PC-3 (cell line): ENCODE measurements at regions not wholly inside any gene's neighbourhood (a gene's known extent, or its start where the extent isn't known, plus 50 kb on each side); places are given as distances from the start of the nearest gene placed in this dataset.

ENCODE experiments used
- ATAC-seq: fragments of 200-7000 bp; cut with Tn5 transposase; 2 replicates; pipeline ENCODE4 v1.9.1; 2020; ENCODE audit warnings: mild to moderate bottlenecking, moderate library complexity
- BruUV-seq: library from RNA; stranded (reverse); fragments of 400-500 nt; replicated peaks from 2 replicates; lab custom pipeline; 2021; lab: Mats Ljungman, UMichigan
- CTCF ChIA-PET: fragments of 300-600 bp; sonication (Branson Sonifier 250); formaldehyde crosslinking; loops from one replicate; lab custom pipeline; 2022; ENCODE audit warnings: antibody characterized with exemption; lab: Charles Lee
- POLR2A ChIA-PET: fragments of 300-600 bp; sonication (Branson Sonifier 250); formaldehyde crosslinking; loops from one replicate; lab custom pipeline; 2022; ENCODE audit warnings: antibody characterized with exemption; ENCODE audit not compliant: unreplicated experiment; lab: Charles Lee
- DNase-seq: peaks from one replicate; pipeline ENCODE4 v3.0.0-alpha.2; 2015
- H2AFZ ChIP-seq: fragments of 300-600 bp; sonication (generic); 2 replicates; pipeline ENCODE4 v1.6.0; 2016; ENCODE audit warnings: antibody characterized with exemption, low read length
- H3F3A ChIP-seq: fragments of 300-600 bp; sonication (generic); one replicate; pipeline ENCODE4 v1.6.0; 2017; ENCODE audit warnings: antibody characterized with exemption, low read length, control low read depth, mild to moderate bottlenecking; ENCODE audit not compliant: unreplicated experiment
- H3K27ac ChIP-seq: fragments of 300-600 bp; sonication (generic); 2 replicates; pipeline ENCODE4 v1.5.1; 2016; ENCODE audit warnings: mild to moderate bottlenecking, low read length
- H3K27me3 ChIP-seq: fragments of 300-600 bp; sonication (generic); 2 replicates; pipeline ENCODE4 v1.6.1; 2016; ENCODE audit warnings: low read length, mixed read lengths
- H3K36me3 ChIP-seq: fragments of 300-600 bp; sonication (generic); 2 replicates; pipeline ENCODE4 v1.6.1; 2016; ENCODE audit warnings: low read depth, mixed run types, low read length, mixed read lengths
- H3K4me1 ChIP-seq: fragments of 300-600 bp; sonication (generic); 2 replicates; pipeline ENCODE4 v1.5.1; 2016; ENCODE audit warnings: low read length; ENCODE audit not compliant: insufficient read depth
- H3K4me2 ChIP-seq: fragments of 300-600 bp; sonication (generic); 2 replicates; pipeline ENCODE4 v1.6.0; 2016; ENCODE audit warnings: low read length
- H3K4me3 ChIP-seq: fragments of 300-600 bp; sonication (generic); 2 replicates; pipeline ENCODE4 v1.5.1; 2016; ENCODE audit warnings: mild to moderate bottlenecking, low read length, mixed read lengths
- H3K79me2 ChIP-seq: fragments of 300-600 bp; sonication (generic); 2 replicates; pipeline ENCODE4 v1.6.1; 2017; ENCODE audit warnings: low read length, mixed read lengths
- H3K9ac ChIP-seq: fragments of 300-600 bp; sonication (generic); 2 replicates; pipeline ENCODE4 v1.6.0; 2016; ENCODE audit warnings: mild to moderate bottlenecking, low read length
- H3K9me2 ChIP-seq: fragments of 300-600 bp; sonication (generic); replicated peaks from 2 replicates; pipeline ENCODE4 v1.6.1; 2016; ENCODE audit warnings: mixed run types, low read length, mixed read lengths
- H3K9me3 ChIP-seq: fragments of 300-600 bp; sonication (generic); 2 replicates; pipeline ENCODE4 v1.6.1; 2016; ENCODE audit warnings: low read length, mixed read lengths
- H4K20me1 ChIP-seq: fragments of 300-600 bp; sonication (generic); 2 replicates; pipeline ENCODE4 v1.6.1; 2016; ENCODE audit warnings: low read length, mixed read lengths
- EZH2 ChIP-seq: fragments of 300-600 bp; sonication (generic); IDR thresholded peaks from one replicate; pipeline ENCODE4 v1.6.1; 2017; ENCODE audit warnings: antibody characterized with exemption, mild to moderate bottlenecking, low read length; ENCODE audit not compliant: unreplicated experiment
- EZH2phosphoT487 ChIP-seq: fragments of 300-600 bp; sonication (generic); IDR thresholded peaks from 2 replicates; pipeline ENCODE4 v1.6.1; 2018; ENCODE audit warnings: mild to moderate bottlenecking, antibody characterized with exemption, low read length, borderline replicate concordance
- intact Hi-C: fragments of 100-400 bp; cut with micrococcal nuclease; formaldehyde crosslinking; loops from 2 replicates; pipeline ENCODE4 v1.9.0; 2023
- TF ChIP-seq, protein P1 (sequence below): fragments of 300-600 bp; sonication (generic); conservative IDR thresholded peaks from 2 replicates; pipeline ENCODE4 v1.5.1; 2017; ENCODE audit warnings: antibody characterized with exemption, low read depth, mild to moderate bottlenecking, low read length

DNA sequence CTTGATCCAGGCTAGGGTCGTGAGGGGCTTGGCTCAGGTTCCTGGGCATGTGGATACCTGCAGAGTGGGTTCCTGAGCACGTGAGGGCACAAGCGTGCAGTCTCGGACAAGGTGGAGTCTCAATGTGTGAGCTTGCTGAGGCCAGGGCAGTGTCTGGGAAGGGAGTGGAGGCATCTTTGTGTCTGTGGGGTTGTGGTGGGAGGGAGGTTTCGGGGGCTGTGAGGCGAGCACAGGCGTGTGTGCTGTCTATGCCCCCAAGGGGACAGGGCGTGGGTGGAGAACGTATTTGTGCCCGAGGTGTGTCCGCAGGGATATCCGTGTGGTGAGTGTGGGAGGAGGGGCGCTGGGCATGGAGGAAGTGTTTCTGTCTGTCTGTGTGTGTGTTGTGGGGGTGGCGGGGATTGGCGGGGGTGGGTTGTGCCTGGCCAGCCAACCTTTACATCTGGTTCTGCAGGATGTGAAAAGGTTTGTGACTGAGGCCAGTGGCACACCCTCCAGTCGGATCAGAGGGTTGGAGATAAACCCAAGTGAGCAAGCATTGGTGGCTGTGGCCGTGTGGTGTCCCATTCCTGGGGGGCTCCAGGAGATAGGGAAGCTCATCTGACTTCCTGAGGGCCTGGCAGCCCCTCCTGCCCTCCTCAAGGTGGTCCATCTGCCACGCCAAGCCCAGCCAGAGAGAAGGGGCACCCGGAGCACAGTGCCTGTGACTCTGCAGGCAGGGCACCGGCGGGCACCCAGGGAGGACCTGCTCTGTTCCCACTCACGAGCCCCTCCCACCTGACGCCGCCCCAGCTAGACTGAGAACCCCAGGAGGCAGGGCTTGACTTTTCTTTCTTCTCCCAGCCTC lies 57.1 kb downstream of the ZFP36L2 start:
- H3K4me2 ChIP-seq = peak overlapping the region; percentile 87
- H3K27me3 ChIP-seq = no peaks in the 10 kb centered on the region
- H3F3A ChIP-seq = no peaks in the 10 kb centered on the region
- BruUV-seq = TSS peak; percentile 56
- peak; percentile 59 for ATAC-seq
- intact Hi-C loops = loop anchor here (1.0 kb wide), 1 partner anchor 10 kb away; no protein-coding TSS in a partner anchor
- peak overlapping the region; percentile 56 for H3K4me3 ChIP-seq
- peak overlapping the region; percentile 98 for H3K27ac ChIP-seq
- ChIA-PET CTCF (interaction anchor here (1.0 kb wide), 1 partner anchor 9 kb away, joined by 3 read pairs; no protein-coding TSS in a partner anchor), POLR2A (interaction anchor here (0.7 kb wide), 1 partner anchor 188 kb away, joined by 3 read pairs; no protein-coding TSS in a partner anchor)
- H3K36me3 ChIP-seq = no peaks in the 10 kb centered on the region; the same call in 1 of the 2 replicates
- H3K9me2 ChIP-seq = no peaks in the 10 kb centered on the region
- H3K79me2 ChIP-seq = no peaks in the 10 kb centered on the region
- TF ChIP-seq, protein P1, sequence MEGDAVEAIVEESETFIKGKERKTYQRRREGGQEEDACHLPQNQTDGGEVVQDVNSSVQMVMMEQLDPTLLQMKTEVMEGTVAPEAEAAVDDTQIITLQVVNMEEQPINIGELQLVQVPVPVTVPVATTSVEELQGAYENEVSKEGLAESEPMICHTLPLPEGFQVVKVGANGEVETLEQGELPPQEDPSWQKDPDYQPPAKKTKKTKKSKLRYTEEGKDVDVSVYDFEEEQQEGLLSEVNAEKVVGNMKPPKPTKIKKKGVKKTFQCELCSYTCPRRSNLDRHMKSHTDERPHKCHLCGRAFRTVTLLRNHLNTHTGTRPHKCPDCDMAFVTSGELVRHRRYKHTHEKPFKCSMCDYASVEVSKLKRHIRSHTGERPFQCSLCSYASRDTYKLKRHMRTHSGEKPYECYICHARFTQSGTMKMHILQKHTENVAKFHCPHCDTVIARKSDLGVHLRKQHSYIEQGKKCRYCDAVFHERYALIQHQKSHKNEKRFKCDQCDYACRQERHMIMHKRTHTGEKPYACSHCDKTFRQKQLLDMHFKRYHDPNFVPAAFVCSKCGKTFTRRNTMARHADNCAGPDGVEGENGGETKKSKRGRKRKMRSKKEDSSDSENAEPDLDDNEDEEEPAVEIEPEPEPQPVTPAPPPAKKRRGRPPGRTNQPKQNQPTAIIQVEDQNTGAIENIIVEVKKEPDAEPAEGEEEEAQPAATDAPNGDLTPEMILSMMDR = peak; percentile 27; the same call in 1 of the 2 replicates
- TF ChIP-seq EZH2phosphoT487 (no peak), EZH2 (no peak)
- peak overlapping the region; percentile 67 for H2AFZ ChIP-seq
- no peaks in the 10 kb centered on the region for H3K9me3 ChIP-seq
- H4K20me1 ChIP-seq = no peaks in the 10 kb centered on the region
- DNase-seq = peak; percentile 70
- peaks cover 27% of the 10 kb centered on the region for H3K4me1 ChIP-seq
- H3K9ac ChIP-seq = peak overlapping the region; percentile 85

DNA sequence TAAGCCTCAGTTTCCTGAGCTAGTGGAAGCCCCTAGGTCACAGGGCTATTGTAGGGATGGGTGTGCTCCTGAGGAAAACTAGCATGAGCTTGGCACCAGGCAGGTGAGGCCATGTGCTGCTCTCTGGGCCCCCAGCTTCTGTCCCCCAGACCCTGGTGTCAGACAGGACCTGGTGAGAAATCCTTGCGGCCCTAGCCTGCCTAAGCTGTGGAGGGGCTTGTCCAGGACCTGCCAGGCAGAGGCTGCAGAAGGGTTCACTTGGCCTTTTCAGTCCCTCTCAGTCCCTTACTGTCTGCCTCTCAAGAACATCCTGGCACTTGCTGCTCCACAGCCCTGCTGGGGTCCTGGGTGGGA lies 58.4 kb downstream of the ZFP36L2 start:
- H3K4me2 ChIP-seq = no peak overlapping the region
- TF ChIP-seq, protein P1 = no peak
- ChIA-PET POLR2A (no interaction called here), CTCF (no interaction called here)
- no peaks in the 10 kb centered on the region for H3F3A ChIP-seq
- no peaks in the 10 kb centered on the region for H3K9me3 ChIP-seq
- BruUV-seq = no TSS peak
- peak overlapping the region; percentile 3; the same call in 1 of the 2 replicates for H3K9ac ChIP-seq
- H3K79me2 ChIP-seq = no peaks in the 10 kb centered on the region
- no peak for DNase-seq
- intact Hi-C loops = no loop called here
- no peaks in the 10 kb centered on the region for H3K9me2 ChIP-seq
- no peaks in the 10 kb centered on the region for H4K20me1 ChIP-seq
- peak overlapping the region; percentile 98 for H3K27ac ChIP-seq
- no peak overlapping the region for H3K4me3 ChIP-seq
- no peaks in the 10 kb centered on the region; the same call in 1 of the 2 replicates for H3K36me3 ChIP-seq
- ATAC-seq = no peak
- no peaks in the 10 kb centered on the region for H3K27me3 ChIP-seq
- H3K4me1 ChIP-seq = peaks cover 27% of the 10 kb centered on the region
- no peak overlapping the region for H2AFZ ChIP-seq
